ENCODE measurements at regions not wholly inside any gene's neighbourhood (a gene's known extent, or its start where the extent isn't known, plus 50 kb on each side); places are given as distances from the start of the nearest gene placed in this dataset.
"Not testable (repeated sequence)": the region's sequence is repeated elsewhere in the genome, so short reads cannot be mapped to it uniquely, and the experiment has no call there.

DNA sequence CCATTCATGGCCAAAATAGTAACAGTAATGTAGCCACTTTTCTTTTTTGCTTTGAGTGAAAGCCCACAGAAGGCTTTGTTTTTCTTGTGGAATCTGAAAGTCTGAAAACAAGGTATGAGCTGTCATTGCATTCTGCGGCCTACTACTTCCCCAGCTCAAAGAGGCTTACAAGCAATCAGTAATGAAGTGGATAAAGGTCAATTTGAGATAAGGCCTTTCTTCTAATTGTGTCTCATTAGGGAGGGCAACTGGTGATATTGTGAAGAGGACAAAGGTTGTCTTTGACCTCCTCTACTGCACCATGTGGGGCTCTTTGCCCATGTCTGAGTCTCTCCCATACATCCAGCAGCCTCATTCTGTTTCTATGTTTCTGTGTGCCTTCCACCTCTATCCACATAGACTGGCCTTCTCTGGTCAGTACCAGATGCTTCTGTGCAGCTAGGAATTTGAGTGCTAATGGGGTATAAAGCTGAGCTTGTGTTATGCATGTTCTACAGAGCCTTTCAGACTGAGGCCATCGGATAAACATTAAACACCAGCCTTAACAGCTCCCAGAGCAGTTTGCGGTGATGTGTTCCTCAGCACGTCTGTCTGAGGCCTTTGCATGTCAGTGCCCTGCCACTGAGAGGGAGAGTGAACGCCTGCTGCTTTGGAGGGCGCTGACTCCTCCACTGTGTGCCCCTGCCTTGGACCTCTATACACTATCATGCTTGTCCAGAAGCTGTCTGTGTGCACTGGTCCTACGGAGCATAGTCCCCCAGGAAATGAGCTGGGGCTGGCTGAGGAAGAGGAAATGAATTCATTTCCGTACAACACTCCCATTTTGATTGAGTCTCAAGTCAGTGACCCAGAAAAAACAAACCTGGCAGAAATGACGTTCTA is 80.2 kb downstream of the SH2D1A start:
- no peak for DNase-seq

- no peak for DNase-seq
Observed at GRCh38 chrX:124433186-124433585, 86.8 kb downstream of the SH2D1A start.

DNA sequence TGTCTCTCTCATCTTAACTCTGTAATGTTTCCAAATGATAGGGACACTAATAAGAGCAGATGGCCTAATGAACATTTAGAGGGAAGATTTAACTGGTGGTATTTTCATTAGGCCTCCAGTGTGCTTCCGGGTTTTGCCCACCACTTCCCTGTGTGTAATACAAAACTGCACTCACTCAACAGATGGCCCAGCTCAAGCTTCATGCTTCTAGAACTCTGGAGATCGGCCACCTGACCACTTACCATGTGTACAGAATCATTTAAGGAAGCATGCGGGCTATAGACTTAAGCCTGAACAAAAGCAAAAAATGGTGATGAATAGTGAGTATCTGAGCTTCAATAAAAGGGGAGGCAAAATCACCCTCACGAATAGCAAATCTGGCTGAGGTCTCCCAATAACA is 89.3 kb downstream of the SH2D1A start:
- DNase-seq = no peak

GRCh38 chrX:124440695-124441094 is 94.3 kb downstream of the SH2D1A start:
- no peak for DNase-seq

GRCh38 chrX:124441971-124442590 is 95.7 kb downstream of the SH2D1A start:
- no peak for DNase-seq

GRCh38 chrX:124455966-124456365 is 109.6 kb downstream of the SH2D1A start:
- DNase-seq = no peak

GRCh38 chrX:124459851-124460250 is 113.5 kb downstream of the SH2D1A start:
- not testable (repeated sequence) for DNase-seq

GRCh38 chrX:124462931-124463330 is 116.6 kb downstream of the SH2D1A start:
- no peak for DNase-seq

- DNase-seq = no peak
Observed at GRCh38 chrX:124467202-124467601, 120.8 kb downstream of the SH2D1A start.

DNA sequence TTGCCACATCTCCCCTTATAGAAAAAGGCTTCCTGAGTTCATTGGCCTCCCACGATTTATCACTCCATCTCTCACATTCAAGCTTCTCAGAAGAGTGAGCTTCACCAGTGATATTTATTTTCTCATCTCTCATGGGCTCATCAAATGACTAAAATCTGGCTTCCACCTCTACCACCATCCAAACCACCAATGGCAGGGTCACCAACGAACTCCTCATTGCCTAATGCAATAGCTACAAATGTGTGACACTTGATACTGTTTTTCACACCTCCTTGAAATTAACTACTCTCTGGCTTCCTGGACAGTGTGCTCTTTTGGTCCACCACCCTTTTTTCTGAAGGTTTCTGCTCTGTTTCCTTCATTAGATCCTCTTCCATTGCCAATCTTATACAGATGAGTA is 129.0 kb downstream of the SH2D1A start:
- DNase-seq = no peak

DNA sequence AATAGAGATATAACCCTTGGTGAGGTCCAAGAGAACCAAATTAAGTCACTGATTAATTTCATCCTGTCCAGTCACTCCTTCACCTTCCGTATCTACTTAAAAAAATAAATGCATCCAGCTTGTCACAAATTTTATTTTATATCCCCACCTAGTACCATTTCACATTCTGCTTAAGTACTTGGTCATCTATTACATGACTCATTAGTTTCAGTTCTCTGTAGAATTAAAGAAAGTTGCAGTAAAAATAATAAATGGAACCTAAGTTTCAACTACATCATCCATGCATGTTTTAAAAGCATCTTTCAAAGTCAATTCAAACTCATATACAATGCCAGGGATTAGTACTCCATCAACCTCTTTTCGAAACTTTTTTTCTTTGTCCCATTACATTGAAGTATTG is 130.2 kb downstream of the SH2D1A start:
- DNase-seq = no peak

DNA sequence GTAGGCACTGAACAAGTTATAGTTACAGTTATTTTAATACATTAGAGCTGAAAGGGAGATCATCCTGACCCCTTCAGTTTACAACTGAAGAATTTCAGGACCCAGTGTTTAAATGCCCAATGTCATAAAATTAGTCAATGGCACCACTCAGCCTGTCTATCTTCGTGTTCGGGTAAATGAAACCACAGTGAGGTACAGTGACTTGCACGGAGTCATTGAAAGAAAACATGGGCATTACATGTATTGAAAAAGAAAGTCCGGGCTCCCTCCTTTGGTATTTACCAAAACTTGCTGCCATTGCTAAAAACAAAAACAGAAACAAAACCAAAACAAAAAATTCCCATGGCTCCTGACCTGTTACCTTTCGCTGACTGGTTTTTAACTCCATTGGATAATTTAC is 131.7 kb downstream of the SH2D1A start:
- no peak for DNase-seq

- DNase-seq = no peak
Observed at GRCh38 chrX:124488412-124489161, 142.2 kb downstream of the SH2D1A start.

- DNase-seq = no peak
Observed at GRCh38 chrX:124493984-124494383, 147.6 kb downstream of the SH2D1A start.

DNA sequence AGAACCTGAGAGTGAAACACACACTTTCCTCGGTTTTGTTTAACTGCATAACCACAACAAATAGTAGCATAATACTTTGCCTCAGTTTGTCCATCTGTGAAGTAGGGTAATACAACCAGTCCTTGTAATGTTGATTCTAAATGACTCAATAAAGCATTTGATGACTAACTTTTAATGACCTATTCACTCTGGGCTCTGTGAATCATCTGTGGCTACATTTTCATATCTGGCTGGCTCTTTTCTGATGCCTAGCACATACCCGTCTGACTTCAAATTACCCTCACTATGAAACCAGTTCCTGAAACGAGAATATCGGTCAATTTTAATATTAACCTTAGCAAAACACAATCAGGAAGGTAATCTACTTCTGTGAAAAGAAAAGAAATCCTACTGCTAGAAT is 151.0 kb downstream of the SH2D1A start:
- DNase-seq = no peak

- no peak for DNase-seq
Observed at GRCh38 chrX:124501586-124501985, 155.2 kb downstream of the SH2D1A start.

DNA sequence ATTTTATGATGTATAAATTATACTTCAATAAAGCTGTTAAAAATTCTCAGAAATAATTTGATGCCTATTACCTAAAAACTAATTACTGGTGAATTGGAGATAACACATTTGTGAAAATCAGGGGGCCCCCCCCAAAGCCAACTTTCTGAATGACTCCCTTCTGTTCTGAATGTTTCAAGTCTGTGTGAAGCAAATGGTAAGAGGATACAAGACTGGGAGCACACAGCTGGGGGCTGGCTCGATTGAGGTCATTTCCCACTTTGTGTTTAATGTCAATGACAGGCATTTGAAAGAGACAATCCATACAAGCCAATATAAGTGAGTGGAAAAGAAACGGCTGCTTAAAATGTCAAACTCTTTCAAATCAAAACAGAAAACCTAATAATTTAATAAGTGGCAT is 155.8 kb downstream of the SH2D1A start:
- no peak for DNase-seq

GRCh38 chrX:124502599-124502998 is 156.2 kb downstream of the SH2D1A start:
- no peak for DNase-seq

- DNase-seq = no peak
Observed at GRCh38 chrX:124504111-124504983, 158.0 kb downstream of the SH2D1A start.

GRCh38 chrX:124506066-124506465 is 159.7 kb downstream of the SH2D1A start:
- DNase-seq = no peak

GRCh38 chrX:124507246-124507645 is 160.9 kb downstream of the SH2D1A start:
- DNase-seq = no peak

GRCh38 chrX:124518885-124519284 is 172.5 kb downstream of the SH2D1A start:
- DNase-seq = no peak

DNA sequence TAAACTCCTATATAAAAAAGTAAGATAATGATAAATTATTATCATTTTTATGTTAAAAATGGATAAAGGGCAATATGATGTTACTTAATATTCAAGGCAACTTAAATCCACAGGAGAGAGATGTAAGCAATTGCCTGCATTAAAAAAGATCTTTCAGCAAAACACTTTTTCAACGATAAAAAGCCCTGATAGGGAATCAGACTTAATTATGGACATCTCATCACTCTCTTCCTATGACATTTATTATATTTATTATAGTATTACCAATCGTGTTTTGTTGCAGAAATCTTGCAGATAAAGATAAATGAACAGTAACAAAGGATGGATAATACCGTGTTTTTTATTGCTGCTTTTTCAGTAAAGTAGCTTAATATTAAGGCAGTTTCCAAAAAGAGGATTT is 178.5 kb downstream of the SH2D1A start:
- no peak for DNase-seq

All from COR-L47 (cell line).